ENCODE measurements at regions not wholly inside any gene's neighbourhood (a gene's known extent, or its start where the extent isn't known, plus 50 kb on each side); places are given as distances from the start of the nearest gene placed in this dataset.
A peak's percentile ranks its signal among the peaks of the same experiment; 100 is the strongest.

- no peak overlapping the region for H2AK5ac ChIP-seq (ENCODE audit: insufficient read length, low read length)
- no peak overlapping the region for H3T11ph ChIP-seq (ENCODE audit: low read length)
- Mint-ChIP-seq H3K4me1 (peaks cover 11 to 12% of the 10 kb centered on the region in 2 experiments), H3K36me3 (ENCODE audit: insufficient read depth in 1 of 3, low read depth in 3 of 3) (peaks cover 2 to 12% (median 3%) of the 10 kb centered on the region in 3 experiments; a peak in 5 of 7 replicates), H3K4me3 (no peak overlapping the region), H3K9me3 (peaks cover 4 to 16% of the 10 kb centered on the region in 2 experiments; a peak in 4 of 5 replicates), H3K27ac (no peak overlapping the region), H3K27me3 (ENCODE audit: low read depth) (no peaks in the 10 kb centered on the region)
- no peak overlapping the region for H4K8ac ChIP-seq (replicated peaks; ENCODE audit: insufficient read length, low read depth, low read length)
- no peak overlapping the region for H4K91ac ChIP-seq (ENCODE audit: insufficient read length, low read depth, low read length)
- TF ChIP-seq CTCF (conservative IDR thresholded peaks at IDR 0.05) = 0 out of 3 replicates have a peak, but pooled peaks have one; percentile 18
- H3K27me3 ChIP-seq (ENCODE audit: insufficient read depth, low read length) = no peaks in the 10 kb centered on the region
- no peak overlapping the region for H3K14ac ChIP-seq (ENCODE audit: insufficient read depth, low read length)
- H3K79me1 ChIP-seq (ENCODE audit: insufficient read depth, low read depth, low read length, poor library complexity, severe bottlenecking) = no peaks in the 10 kb centered on the region
- H3K56ac ChIP-seq (ENCODE audit: insufficient read length, low read depth, low read length) = no peak overlapping the region
- H4K20me1 ChIP-seq (ENCODE audit: control insufficient read depth, insufficient read depth, insufficient read length) = no peaks in the 10 kb centered on the region
- H3K4me2 ChIP-seq (ENCODE audit: insufficient read depth, insufficient read length, low read length) = no peak overlapping the region
- H3K4me1 ChIP-seq (ENCODE audit: insufficient read depth, low read length) = no peaks in the 10 kb centered on the region
- no peaks in the 10 kb centered on the region for H3K79me2 ChIP-seq (ENCODE audit: insufficient read depth, low read length)
- no peak overlapping the region for H2BK20ac ChIP-seq (ENCODE audit: low read depth, low read length, poor library complexity, severe bottlenecking)
- H2BK5ac ChIP-seq (ENCODE audit: insufficient read length, low read length) = no peak overlapping the region
- no peak overlapping the region for H2BK12ac ChIP-seq (ENCODE audit: insufficient read length, low read depth, low read length)
- H3K27ac ChIP-seq (ENCODE audit: insufficient read length, low read depth, low read length) = no peak overlapping the region
- no peak overlapping the region for H2BK120ac ChIP-seq (ENCODE audit: low read depth, low read length, poor library complexity, severe bottlenecking)
- H3K9ac ChIP-seq (ENCODE audit: extremely low read depth, insufficient read length, low read length) = no peak overlapping the region
- H2AFZ ChIP-seq (ENCODE audit: low read length) = no peak overlapping the region
- no CpG with 5 or more reads among the region's 2 CpGs for WGBS (ENCODE audit: extremely low coverage, insufficient read length, low lambda C conversion rate)
- no peak overlapping the region for H3K18ac ChIP-seq (ENCODE audit: insufficient read length, low read depth, low read length)
- no peak overlapping the region for H4K5ac ChIP-seq (ENCODE audit: insufficient read length, low read depth, low read length)
- H3K23me2 ChIP-seq (ENCODE audit: insufficient read length, low read depth, low read length, poor library complexity, severe bottlenecking) = no peaks in the 10 kb centered on the region
- no peaks in the 10 kb centered on the region for H3K9me3 ChIP-seq (ENCODE audit: control insufficient read depth, low read depth, low read length)
- no peak overlapping the region for H3K23ac ChIP-seq (ENCODE audit: insufficient read length, low read depth, low read length)
- no peak for DNase-seq
- no peak overlapping the region for H3K4ac ChIP-seq (ENCODE audit: low read depth, low read length)
- no peak overlapping the region for H2BK15ac ChIP-seq (ENCODE audit: low read depth, low read length)
Measured at GRCh38 chr11:106271686-106272085, 194.2 kb downstream of the AASDHPPT start.

Data from H9 (cell line).